Muscle of arm (tissue), 1 donor: ENCODE measurements at regions not wholly inside any gene's neighbourhood (a gene's known extent, or its start where the extent isn't known, plus 50 kb on each side); places are given as distances from the start of the nearest gene placed in this dataset.
"Not testable (repeated sequence)": the region's sequence is repeated elsewhere in the genome, so short reads cannot be mapped to it uniquely, and the experiment has no call there.

Experiments
- DNase-seq: peaks from one replicate; pipeline ENCODE4 v3.0.0-alpha.2; 2013

DNA sequence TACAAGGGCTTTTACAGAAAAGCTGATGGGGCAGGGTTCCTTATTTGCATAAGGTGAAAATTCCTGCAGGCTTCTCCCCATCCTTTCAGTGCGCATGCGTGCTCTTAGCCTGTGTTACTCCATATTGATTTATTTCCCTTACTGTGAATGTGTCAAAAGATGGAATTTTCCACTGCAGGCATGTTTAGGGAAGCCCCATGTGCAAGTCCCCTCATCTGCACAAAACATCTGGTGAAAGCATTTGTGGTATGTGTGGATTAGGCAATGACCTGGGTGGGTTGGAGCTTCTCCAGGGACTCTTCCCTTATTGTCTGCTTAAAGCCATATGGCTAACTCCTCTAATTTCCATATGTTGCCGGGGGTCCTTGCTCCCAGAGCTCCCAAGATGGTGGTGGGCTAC lies 912.7 kb upstream of the LRFN5 start:
- no peak for DNase-seq

GRCh38 chr14:40691066-40691465 lies 915.6 kb upstream of the LRFN5 start:
- DNase-seq: no peak

- DNase-seq: no peak
Measured at GRCh38 chr14:40685764-40686163, 920.9 kb upstream of the LRFN5 start.

GRCh38 chr14:40684328-40684727 lies 922.3 kb upstream of the LRFN5 start:
- DNase-seq: no peak

- DNase-seq: no peak
Measured at GRCh38 chr14:40682131-40682913, 924.4 kb upstream of the LRFN5 start.

GRCh38 chr14:40679256-40679655 lies 927.4 kb upstream of the LRFN5 start:
- no peak for DNase-seq

DNA sequence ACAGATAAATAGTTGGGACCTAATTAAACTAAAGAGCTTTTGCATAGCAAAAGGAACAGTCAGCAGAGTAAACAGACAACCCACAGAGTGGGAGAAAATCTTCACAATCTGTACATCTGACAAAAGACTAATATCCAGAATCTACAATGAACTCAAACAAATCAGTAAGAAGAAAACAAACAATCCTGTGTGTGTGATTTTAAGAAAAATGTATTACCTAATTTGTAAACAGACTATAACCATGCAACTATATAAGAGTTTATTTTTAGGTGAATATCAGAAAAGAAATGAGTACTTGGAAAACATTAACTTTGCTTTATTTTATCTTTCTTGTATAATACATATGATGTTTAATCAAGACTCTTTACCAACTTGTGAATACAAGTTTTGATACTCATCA lies 929.5 kb upstream of the LRFN5 start:
- DNase-seq: not testable (repeated sequence)

- no peak for DNase-seq
Measured at GRCh38 chr14:40674502-40674901, 932.2 kb upstream of the LRFN5 start.

- DNase-seq: no peak
Measured at GRCh38 chr14:40656311-40656710, 950.4 kb upstream of the LRFN5 start.

DNA sequence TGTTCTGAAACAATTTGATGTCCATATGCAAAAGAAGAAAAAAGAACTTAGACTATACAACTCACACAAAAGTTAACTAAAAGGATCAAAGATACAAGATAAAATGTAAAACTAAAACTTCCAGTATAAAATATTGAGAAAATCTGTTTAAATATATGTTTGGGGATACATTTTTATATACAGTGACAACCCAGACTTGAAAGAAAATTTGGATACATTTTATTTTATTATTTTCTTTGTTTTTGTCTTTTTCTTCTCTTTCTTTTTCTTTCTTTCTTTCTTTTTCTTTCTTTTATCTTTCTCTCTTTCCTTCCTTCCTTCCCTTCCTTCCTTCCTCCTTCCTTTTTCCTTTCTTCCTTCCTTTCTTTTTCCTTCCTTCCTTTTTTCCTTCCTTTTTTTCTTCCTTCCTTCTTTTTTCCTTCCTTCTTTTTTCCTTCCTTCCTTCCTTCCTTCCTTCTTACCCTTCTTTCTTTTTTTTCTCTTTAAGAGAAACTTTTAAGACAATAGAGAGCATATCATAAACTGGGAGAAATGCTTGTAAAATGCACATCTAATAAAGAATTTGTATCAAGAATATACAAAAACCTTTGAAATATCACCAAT lies 954.5 kb upstream of the LRFN5 start:
- no peak for DNase-seq

DNA sequence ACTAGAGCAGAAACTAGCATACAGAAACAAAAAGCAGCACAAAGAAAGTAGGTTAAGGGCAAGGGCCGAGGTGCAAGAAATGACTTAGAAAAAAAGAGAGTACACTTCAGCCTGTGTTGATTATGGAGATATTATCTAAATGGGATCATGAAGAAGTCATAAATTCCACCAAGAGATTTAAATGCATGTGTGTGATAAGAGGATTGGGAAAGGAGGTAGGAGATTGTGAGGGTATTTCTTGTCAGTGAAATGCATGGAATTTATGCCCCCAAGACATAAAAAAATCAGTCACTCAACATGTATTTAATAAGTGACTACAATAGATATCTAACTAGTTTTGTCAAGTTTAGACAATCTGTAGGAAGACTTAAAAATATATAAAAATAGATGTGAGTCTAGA lies 976.2 kb upstream of the LRFN5 start:
- no peak for DNase-seq

- DNase-seq: not testable (repeated sequence)
Measured at GRCh38 chr14:40629551-40630137, 977.0 kb upstream of the LRFN5 start.

- DNase-seq: no peak
Measured at GRCh38 chr14:40629144-40629543, 977.5 kb upstream of the LRFN5 start.

GRCh38 chr14:40623643-40624042 lies 983.0 kb upstream of the LRFN5 start:
- no peak for DNase-seq

DNA sequence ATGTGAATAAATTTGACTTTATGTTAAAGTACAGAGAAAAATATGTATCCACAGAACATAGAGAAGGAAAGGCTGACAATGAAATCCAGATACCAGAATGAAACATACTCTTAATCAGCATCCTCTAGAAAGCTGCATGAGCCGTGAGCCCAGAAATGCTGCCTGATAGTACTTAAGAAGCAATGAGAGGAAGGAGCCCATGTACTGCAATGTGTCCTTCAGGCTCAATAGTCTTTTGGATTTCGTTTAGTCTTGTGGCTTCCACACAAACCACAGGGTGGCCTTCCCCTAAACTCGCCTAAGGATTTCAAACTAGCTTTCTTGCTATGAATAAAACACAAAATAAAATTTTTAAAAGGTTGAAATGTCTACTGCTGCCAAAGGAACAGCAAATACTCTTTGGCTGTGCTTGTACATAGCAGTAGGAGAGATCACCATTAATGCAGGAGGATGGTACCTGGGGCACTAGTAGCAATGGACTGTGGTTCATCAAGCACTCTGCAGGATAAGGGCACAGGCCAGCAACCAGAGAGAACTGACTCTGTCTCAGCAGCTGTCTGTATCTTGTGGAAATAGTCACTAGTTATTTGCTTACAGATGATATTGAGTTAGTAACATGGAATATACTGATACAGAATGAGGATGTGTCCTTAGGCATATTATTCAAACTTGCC lies 988.3 kb upstream of the LRFN5 start:
- no peak for DNase-seq

- DNase-seq: no peak
Measured at GRCh38 chr14:40616579-40616978, 990.1 kb upstream of the LRFN5 start.

DNA sequence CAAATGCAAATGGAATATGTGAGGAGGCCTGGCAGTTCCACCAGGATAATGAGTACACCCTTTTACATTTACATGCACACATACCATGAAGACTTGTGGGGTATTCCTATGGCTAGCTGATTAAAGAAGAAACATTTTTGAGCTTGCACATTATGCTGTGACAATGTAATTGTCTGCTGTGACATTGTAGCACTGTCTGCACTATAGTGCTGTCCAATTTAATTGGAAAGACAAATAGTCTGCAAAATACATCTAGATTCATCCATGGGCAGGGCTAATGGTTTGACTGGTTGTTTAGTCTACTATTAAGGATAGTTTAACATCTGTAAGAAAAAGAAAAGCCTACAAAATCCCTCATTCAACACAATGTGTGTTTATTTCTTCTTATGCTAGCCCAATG lies 1005.6 kb upstream of the LRFN5 start:
- no peak for DNase-seq

DNA sequence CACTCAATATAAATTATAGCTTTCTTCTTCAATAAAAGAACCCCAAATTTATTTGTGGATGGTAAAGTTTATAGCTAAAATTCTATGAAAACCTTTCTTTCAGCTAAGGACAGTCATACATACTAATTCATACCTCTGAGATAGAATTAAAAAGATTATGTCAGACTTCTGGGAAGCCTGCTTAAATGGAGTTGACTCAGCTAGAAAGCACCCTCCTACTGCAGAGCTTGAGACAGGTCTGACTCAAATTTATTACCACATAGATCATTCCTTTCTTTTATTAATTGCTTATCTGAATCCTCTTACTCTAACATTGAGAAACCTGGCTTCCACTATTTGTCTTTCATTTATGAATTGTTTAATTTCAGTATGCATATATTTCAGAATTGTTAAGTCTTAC lies 1007.0 kb upstream of the LRFN5 start:
- no peak for DNase-seq

DNA sequence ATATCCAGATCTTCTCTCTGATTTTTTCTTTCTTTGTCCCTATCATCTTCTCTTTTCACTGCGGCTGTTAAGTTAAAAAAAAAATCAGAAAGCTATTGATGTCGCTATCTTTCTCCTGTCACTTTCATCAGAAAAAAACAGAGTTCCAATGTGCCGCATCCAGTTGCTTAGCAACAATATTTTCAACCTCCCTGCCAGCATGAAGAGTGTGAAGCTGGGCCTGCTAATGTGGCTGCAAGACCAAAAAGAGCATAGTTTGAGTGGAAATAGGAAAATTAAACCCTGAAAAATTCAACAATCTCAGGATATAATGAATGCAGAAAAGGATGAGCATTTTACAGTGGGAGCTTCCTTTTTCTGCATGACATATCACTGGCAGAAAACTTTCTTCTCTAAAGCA lies 1025.4 kb upstream of the LRFN5 start:
- DNase-seq: no peak

DNA sequence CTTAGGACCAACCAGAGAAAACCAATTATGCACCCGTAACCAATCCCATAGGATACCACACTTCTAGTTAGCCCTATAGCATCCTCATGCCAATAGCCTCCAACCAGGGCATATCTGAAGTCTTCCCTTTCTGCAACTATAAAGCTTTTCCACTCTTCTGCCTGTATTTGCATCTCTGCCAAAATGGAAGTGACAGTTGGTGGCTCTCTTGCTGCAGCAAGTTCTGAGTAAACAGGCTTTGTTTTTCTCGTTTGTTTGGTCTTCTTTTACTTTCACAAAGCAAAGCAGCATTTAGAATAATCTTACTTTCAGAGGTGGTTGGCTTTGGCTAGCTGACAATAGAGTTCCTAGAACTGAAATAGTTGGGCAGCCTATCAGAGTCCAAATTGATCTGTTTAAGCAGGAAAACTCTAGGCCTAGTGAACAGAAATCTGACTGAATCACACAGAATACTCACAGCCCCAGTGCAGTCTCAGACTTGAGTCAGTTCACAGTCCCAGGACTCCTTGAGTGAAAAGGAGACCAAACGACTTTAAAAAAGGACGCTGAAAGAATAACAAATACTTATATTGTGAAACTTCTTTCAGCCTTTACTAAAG lies 1029.7 kb upstream of the LRFN5 start:
- DNase-seq: no peak

GRCh38 chr14:40574780-40575179 lies 1031.9 kb upstream of the LRFN5 start:
- no peak for DNase-seq

DNA sequence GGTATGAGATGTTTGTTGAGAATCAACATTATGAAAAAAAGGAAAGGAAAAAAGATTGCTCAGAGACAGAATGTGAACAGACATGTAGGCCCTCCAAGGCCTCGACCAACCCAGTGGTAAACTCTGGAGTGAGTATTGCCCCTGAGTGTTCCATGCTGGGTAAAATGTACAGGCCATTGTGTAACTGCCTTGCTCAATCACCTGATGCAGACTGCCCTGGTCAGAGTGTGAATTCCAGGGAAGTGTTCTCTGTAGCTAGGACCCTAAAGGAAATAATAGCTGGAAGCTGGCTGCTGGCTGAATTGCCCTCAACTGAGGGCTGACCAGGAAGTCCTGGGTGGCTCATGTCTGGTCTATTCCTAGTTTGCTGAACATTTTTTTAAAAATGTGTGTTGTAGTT lies 1081.4 kb upstream of the LRFN5 start:
- no peak for DNase-seq
